T-helper 1 cell treated with Interleukin-12 subunit alpha and Interleukin-12 subunit beta and Interleukin-4 antibody, amounts not matched to agents 30 μg/mL and 1 μg/mL, for 36 hours (primary cell): ENCODE measurements at regions not wholly inside any gene's neighbourhood (a gene's known extent, or its start where the extent isn't known, plus 50 kb on each side); places are given as distances from the start of the nearest gene placed in this dataset.

ENCODE experiments used
- H3K27ac Mint-ChIP-seq: one replicate; pipeline ENCODE4 v1.8.0; 2021; ENCODE audit warnings: mild to moderate bottlenecking, mixed read lengths
- H3K27me3 Mint-ChIP-seq: one replicate; pipeline ENCODE4 v1.8.0; 2021; ENCODE audit warnings: low read depth, mixed read lengths
- H3K36me3 Mint-ChIP-seq: one replicate; pipeline ENCODE4 v1.8.0; 2021; ENCODE audit warnings: low read depth, mixed read lengths
- H3K4me1 Mint-ChIP-seq: one replicate; pipeline ENCODE4 v1.8.0; 2021; ENCODE audit warnings: low read depth, mixed read lengths
- H3K4me3 Mint-ChIP-seq: one replicate; pipeline ENCODE4 v1.8.0; 2021; ENCODE audit warnings: mild to moderate bottlenecking, moderate library complexity, mixed read lengths
- H3K9me3 Mint-ChIP-seq: one replicate; pipeline ENCODE4 v1.8.0; 2021; ENCODE audit warnings: mixed read lengths

- H3K27me3 Mint-ChIP-seq: no peaks in the 10 kb centered on the region
- H3K4me1 Mint-ChIP-seq: no peaks in the 10 kb centered on the region
- H3K36me3 Mint-ChIP-seq: no peaks in the 10 kb centered on the region
- no peaks in the 10 kb centered on the region for H3K9me3 Mint-ChIP-seq
- no peak overlapping the region for H3K4me3 Mint-ChIP-seq
- no peak overlapping the region for H3K27ac Mint-ChIP-seq
Measured at GRCh38 chr7:19623676-19624075, 85.2 kb downstream of the POLR1F start.

DNA sequence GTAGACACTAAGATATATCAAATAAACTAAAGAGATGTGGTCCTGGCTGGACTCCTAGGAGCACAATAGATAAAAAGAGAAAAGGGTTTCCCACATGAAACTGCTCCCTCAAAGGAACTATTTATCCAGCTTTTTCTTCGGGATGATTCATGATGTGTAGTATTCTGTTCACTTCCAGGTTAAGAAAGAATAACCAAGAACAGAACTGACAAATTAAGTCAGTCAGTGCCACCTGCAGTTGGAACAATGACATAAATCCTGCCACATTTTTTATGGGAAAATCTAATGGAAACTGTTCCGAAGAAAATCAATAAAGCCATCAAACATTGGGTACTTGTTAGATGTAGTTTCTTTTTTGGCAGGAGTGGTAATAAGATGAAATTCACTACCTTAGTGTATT lies 87.1 kb downstream of the POLR1F start:
- H3K27me3 Mint-ChIP-seq: no peaks in the 10 kb centered on the region
- no peaks in the 10 kb centered on the region for H3K4me1 Mint-ChIP-seq
- no peaks in the 10 kb centered on the region for H3K36me3 Mint-ChIP-seq
- H3K4me3 Mint-ChIP-seq: no peak overlapping the region
- H3K9me3 Mint-ChIP-seq: no peaks in the 10 kb centered on the region
- no peak overlapping the region for H3K27ac Mint-ChIP-seq

DNA sequence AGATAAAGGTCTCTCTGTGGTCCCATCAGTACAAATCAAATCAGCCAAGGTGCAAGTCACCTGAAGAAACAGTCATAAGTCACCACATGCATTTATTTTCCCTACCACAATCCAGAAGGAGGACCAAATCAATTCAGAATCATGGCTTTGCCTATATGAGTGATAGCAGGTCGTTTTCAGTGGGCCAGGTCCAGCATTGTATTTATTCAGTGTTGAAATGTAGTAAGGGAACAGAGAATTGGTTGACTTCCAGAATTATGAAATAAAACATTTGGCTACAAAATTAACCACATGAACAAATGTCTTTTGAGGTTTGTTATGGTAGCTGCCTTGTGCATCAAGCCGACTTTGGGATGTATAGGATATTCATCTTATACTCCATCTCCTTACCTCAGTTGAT lies 88.4 kb downstream of the POLR1F start:
- H3K9me3 Mint-ChIP-seq: peaks cover 4% of the 10 kb centered on the region
- no peaks in the 10 kb centered on the region for H3K4me1 Mint-ChIP-seq
- H3K36me3 Mint-ChIP-seq: no peaks in the 10 kb centered on the region
- no peak overlapping the region for H3K27ac Mint-ChIP-seq
- no peak overlapping the region for H3K4me3 Mint-ChIP-seq
- H3K27me3 Mint-ChIP-seq: no peaks in the 10 kb centered on the region

GRCh38 chr7:19619122-19619521 lies 89.7 kb downstream of the POLR1F start:
- H3K4me3 Mint-ChIP-seq: no peak overlapping the region
- no peaks in the 10 kb centered on the region for H3K36me3 Mint-ChIP-seq
- no peaks in the 10 kb centered on the region for H3K4me1 Mint-ChIP-seq
- H3K9me3 Mint-ChIP-seq: peaks cover 4% of the 10 kb centered on the region
- no peaks in the 10 kb centered on the region for H3K27me3 Mint-ChIP-seq
- H3K27ac Mint-ChIP-seq: no peak overlapping the region

GRCh38 chr7:19617901-19618300 lies 90.9 kb downstream of the POLR1F start:
- Mint-ChIP-seq H3K4me3 (no peak overlapping the region), H3K4me1 (no peaks in the 10 kb centered on the region), H3K9me3 (peaks cover 4% of the 10 kb centered on the region), H3K36me3 (no peaks in the 10 kb centered on the region), H3K27ac (no peak overlapping the region), H3K27me3 (no peaks in the 10 kb centered on the region)

DNA sequence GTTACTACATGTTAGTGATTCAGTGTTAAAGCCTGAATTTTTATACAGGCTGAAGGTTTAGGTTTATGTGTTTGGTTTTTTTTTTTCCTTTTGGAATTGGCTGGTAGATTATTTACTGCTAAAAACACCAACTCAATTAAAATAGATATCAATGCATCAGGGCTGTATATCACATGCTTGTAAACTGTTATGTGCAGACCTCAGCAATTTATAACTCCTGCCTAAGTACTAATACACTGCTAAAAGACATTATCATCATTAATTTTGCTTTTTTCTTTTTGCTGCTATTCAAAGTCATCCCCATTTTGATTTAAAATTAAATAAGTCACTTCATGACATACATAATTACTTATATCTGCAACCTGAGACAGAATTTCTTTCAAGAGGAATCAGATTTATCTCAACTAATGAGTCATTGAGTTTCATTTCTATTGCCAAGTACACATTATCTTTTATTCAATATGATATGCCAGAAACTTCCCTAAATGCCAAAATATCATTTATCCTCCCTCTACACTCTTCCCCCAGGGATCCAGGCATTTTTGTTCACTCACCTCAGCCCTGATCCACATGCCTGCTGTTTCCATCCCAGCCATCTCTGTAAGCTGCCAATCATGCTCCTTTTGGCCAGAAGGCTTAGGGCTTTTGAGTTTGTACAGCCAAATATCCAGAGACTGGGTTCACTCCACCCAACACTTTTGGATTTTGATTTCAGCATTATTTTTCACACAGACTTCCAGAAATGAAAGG lies 98.5 kb downstream of the POLR1F start:
- H3K27me3 Mint-ChIP-seq: no peaks in the 10 kb centered on the region
- no peaks in the 10 kb centered on the region for H3K4me1 Mint-ChIP-seq
- no peaks in the 10 kb centered on the region for H3K9me3 Mint-ChIP-seq
- no peaks in the 10 kb centered on the region for H3K36me3 Mint-ChIP-seq
- no peak overlapping the region for H3K4me3 Mint-ChIP-seq
- H3K27ac Mint-ChIP-seq: no peak overlapping the region

DNA sequence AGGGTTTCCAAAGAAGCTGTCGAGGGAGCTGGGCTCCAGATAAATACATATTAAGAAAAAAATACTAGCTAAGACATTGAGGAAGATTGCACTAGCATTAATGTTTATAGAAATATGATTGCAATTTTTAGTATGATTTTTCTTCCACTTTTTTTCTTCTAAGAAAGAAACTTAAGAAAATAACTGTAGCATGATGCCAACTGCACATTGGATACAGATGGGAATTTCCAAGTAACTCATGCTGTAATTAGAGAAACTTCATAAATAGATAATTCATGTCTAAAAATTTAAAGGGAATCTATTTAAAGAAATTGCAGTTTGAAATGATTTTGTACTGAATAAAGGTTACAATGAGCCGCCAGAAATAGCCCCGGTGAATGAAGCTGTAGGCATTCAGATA lies 119.4 kb downstream of the POLR1F start:
- no peaks in the 10 kb centered on the region for H3K36me3 Mint-ChIP-seq
- H3K27ac Mint-ChIP-seq: no peak overlapping the region
- H3K27me3 Mint-ChIP-seq: no peaks in the 10 kb centered on the region
- H3K4me1 Mint-ChIP-seq: no peaks in the 10 kb centered on the region
- H3K9me3 Mint-ChIP-seq: no peaks in the 10 kb centered on the region
- H3K4me3 Mint-ChIP-seq: no peak overlapping the region

GRCh38 chr7:19587291-19587690 lies 121.5 kb downstream of the POLR1F start:
- Mint-ChIP-seq H3K36me3 (no peaks in the 10 kb centered on the region), H3K9me3 (no peaks in the 10 kb centered on the region), H3K27ac (no peak overlapping the region), H3K4me1 (no peaks in the 10 kb centered on the region), H3K27me3 (no peaks in the 10 kb centered on the region), H3K4me3 (no peak overlapping the region)

GRCh38 chr7:19585761-19586160 lies 123.1 kb downstream of the POLR1F start:
- H3K36me3 Mint-ChIP-seq: no peaks in the 10 kb centered on the region
- H3K9me3 Mint-ChIP-seq: no peaks in the 10 kb centered on the region
- no peaks in the 10 kb centered on the region for H3K4me1 Mint-ChIP-seq
- no peak overlapping the region for H3K4me3 Mint-ChIP-seq
- no peak overlapping the region for H3K27ac Mint-ChIP-seq
- no peaks in the 10 kb centered on the region for H3K27me3 Mint-ChIP-seq

GRCh38 chr7:19575909-19576557 lies 132.8 kb downstream of the POLR1F start:
- Mint-ChIP-seq H3K9me3 (no peaks in the 10 kb centered on the region), H3K4me1 (no peaks in the 10 kb centered on the region), H3K27me3 (no peaks in the 10 kb centered on the region), H3K27ac (no peak overlapping the region), H3K36me3 (no peaks in the 10 kb centered on the region), H3K4me3 (no peak overlapping the region)

- no peaks in the 10 kb centered on the region for H3K27me3 Mint-ChIP-seq
- H3K4me1 Mint-ChIP-seq: no peaks in the 10 kb centered on the region
- no peak overlapping the region for H3K27ac Mint-ChIP-seq
- no peak overlapping the region for H3K4me3 Mint-ChIP-seq
- no peaks in the 10 kb centered on the region for H3K36me3 Mint-ChIP-seq
- H3K9me3 Mint-ChIP-seq: no peaks in the 10 kb centered on the region
Measured at GRCh38 chr7:19574131-19574530, 134.7 kb downstream of the POLR1F start.

- Mint-ChIP-seq H3K4me3 (no peak overlapping the region), H3K36me3 (no peaks in the 10 kb centered on the region), H3K27me3 (no peaks in the 10 kb centered on the region), H3K27ac (no peak overlapping the region), H3K4me1 (no peaks in the 10 kb centered on the region), H3K9me3 (no peaks in the 10 kb centered on the region)
Measured at GRCh38 chr7:19572566-19572965, 136.3 kb downstream of the POLR1F start.

DNA sequence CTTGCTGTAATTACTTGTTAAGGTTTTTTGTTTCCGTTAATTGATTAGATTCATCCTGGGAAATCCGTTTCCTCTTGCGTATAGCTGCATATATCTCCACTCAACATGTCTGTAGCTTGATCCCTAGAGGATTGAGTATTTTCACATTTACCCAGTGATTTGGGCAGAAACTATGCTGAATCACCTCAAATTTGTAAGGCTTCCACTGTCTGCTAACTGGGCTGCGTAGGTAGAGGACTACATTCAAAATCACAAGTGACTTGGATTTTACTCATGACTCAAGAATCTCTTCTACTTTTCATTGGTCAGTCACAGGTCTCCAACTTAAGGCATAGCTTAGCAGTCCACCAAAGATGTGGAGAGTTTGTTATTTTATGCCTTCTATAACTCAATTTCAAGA lies 141.8 kb downstream of the POLR1F start:
- no peaks in the 10 kb centered on the region for H3K36me3 Mint-ChIP-seq
- no peaks in the 10 kb centered on the region for H3K27me3 Mint-ChIP-seq
- no peaks in the 10 kb centered on the region for H3K4me1 Mint-ChIP-seq
- no peak overlapping the region for H3K4me3 Mint-ChIP-seq
- no peaks in the 10 kb centered on the region for H3K9me3 Mint-ChIP-seq
- no peak overlapping the region for H3K27ac Mint-ChIP-seq

GRCh38 chr7:19565602-19566001 lies 143.2 kb downstream of the POLR1F start:
- Mint-ChIP-seq H3K27ac (no peak overlapping the region), H3K36me3 (no peaks in the 10 kb centered on the region), H3K4me3 (no peak overlapping the region), H3K4me1 (no peaks in the 10 kb centered on the region), H3K9me3 (no peaks in the 10 kb centered on the region), H3K27me3 (no peaks in the 10 kb centered on the region)

DNA sequence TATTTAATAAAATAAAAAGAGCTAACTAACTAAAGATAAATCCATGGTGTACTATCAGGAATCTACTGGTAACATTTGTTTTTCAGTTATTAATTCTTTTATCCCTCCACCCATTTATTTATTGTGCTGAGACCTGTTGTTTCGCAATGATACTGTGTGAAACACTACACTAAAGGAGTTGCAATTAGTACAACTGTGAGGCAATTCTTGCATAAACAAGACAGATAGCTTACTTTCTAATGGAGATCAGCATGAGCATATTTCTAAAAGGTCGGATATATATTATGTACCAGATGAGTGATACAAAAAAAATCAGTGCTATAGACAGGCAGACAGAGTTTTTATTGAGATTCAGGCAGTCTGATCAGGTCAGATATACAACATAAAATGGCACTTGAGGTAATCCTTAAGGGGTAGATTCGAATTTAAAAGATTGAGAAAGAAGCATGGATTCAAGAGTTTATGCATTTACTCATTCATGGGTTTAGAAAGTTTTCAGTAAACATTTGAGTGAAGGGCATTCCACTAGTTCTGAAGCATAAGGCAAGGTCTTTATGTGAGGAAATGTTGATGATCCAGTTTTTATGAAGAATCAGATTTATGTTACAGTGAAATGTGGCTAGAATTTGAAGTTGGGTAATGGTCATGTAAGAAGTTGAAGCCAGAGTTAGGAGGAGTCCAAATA lies 147.6 kb downstream of the POLR1F start:
- Mint-ChIP-seq H3K36me3 (no peaks in the 10 kb centered on the region), H3K4me3 (no peak overlapping the region), H3K27ac (no peak overlapping the region), H3K4me1 (no peaks in the 10 kb centered on the region), H3K27me3 (no peaks in the 10 kb centered on the region), H3K9me3 (no peaks in the 10 kb centered on the region)
